ENCODE measurements at regions not wholly inside any gene's neighbourhood (a gene's known extent, or its start where the extent isn't known, plus 50 kb on each side); places are given as distances from the start of the nearest gene placed in this dataset.

GRCh38 chr6:128657181-128657580, 136.8 kb upstream of the PTPRK start:
- Histone ChIP-seq H3K36me3 (ENCODE audit: control insufficient read depth in 2 of 3, insufficient read depth in 3 of 3, low read length in 3 of 3) (no peaks in the 10 kb centered on the region), H3K9me3 (ENCODE audit: control insufficient read depth in 2 of 3, insufficient read depth in 1 of 3, low read length in 3 of 3) (no peaks in the 10 kb centered on the region), H3K27ac (ENCODE audit: low read depth in 2 of 2, low read length in 2 of 2) (no peak overlapping the region), H3K27me3 (ENCODE audit: control insufficient read depth, insufficient read depth, low read length) (no peaks in the 10 kb centered on the region), H3K4me1 (ENCODE audit: control insufficient read depth in 2 of 3, insufficient read depth in 2 of 3, low read depth in 1 of 3, low read length in 3 of 3) (no peaks in the 10 kb centered on the region), H3K4me3 (ENCODE audit: low read length in 3 of 3) (no peak overlapping the region), H3K9ac (ENCODE audit: low read length in 3 of 3) (no peak overlapping the region)
- FAIRE-seq, result no peak
- TF ChIP-seq CTCF (IDR thresholded peaks at IDR 0.05; ENCODE audit: borderline replicate concordance, extremely low read depth, insufficient read depth), result no peak
- DNase-seq, result no peak
- intact Hi-C loops (cut with DNase I), result no loop called here

- Histone ChIP-seq H3K36me3 (ENCODE audit: control insufficient read depth in 2 of 3, insufficient read depth in 3 of 3, low read length in 3 of 3) (no peaks in the 10 kb centered on the region), H3K4me1 (ENCODE audit: control insufficient read depth in 2 of 3, insufficient read depth in 2 of 3, low read depth in 1 of 3, low read length in 3 of 3) (no peaks in the 10 kb centered on the region), H3K4me3 (ENCODE audit: low read length in 3 of 3) (no peak overlapping the region), H3K9me3 (ENCODE audit: control insufficient read depth in 2 of 3, insufficient read depth in 1 of 3, low read length in 3 of 3) (no peaks in the 10 kb centered on the region), H3K9ac (ENCODE audit: low read length in 3 of 3) (no peak overlapping the region), H3K27me3 (ENCODE audit: control insufficient read depth, insufficient read depth, low read length) (no peaks in the 10 kb centered on the region), H3K27ac (ENCODE audit: low read depth in 2 of 2, low read length in 2 of 2) (no peak overlapping the region)
- DNase-seq (no peak), FAIRE-seq (no peak)
- intact Hi-C loops (cut with DNase I), result no loop called here
- TF ChIP-seq CTCF (IDR thresholded peaks at IDR 0.05; ENCODE audit: borderline replicate concordance, extremely low read depth, insufficient read depth), result no peak
These were observed 135.6 kb upstream of the PTPRK start for GRCh38 chr6:128655978-128656498.

- H3K9me3 ChIP-seq (ENCODE audit: control insufficient read depth in 2 of 3, insufficient read depth in 1 of 3, low read length in 3 of 3), result no peaks in the 10 kb centered on the region
- intact Hi-C loops (cut with DNase I), result no loop called here
- H3K27ac ChIP-seq (ENCODE audit: low read depth in 2 of 2, low read length in 2 of 2), result no peak overlapping the region
- H3K4me1 ChIP-seq (ENCODE audit: control insufficient read depth in 2 of 3, insufficient read depth in 2 of 3, low read depth in 1 of 3, low read length in 3 of 3), result no peaks in the 10 kb centered on the region
- H3K9ac ChIP-seq (ENCODE audit: low read length in 3 of 3), result no peak overlapping the region
- no peak for TF ChIP-seq CTCF (IDR thresholded peaks at IDR 0.05; ENCODE audit: borderline replicate concordance, extremely low read depth, insufficient read depth)
- no peak for DNase-seq
- no peaks in the 10 kb centered on the region for H3K36me3 ChIP-seq (ENCODE audit: control insufficient read depth in 2 of 3, insufficient read depth in 3 of 3, low read length in 3 of 3)
- no peak for FAIRE-seq
- H3K27me3 ChIP-seq (ENCODE audit: control insufficient read depth, insufficient read depth, low read length), result no peaks in the 10 kb centered on the region
- H3K4me3 ChIP-seq (ENCODE audit: low read length in 3 of 3), result no peak overlapping the region
These were observed 127.7 kb upstream of the PTPRK start for GRCh38 chr6:128648022-128648598.

- Histone ChIP-seq H3K36me3 (ENCODE audit: control insufficient read depth in 2 of 3, insufficient read depth in 3 of 3, low read length in 3 of 3) (no peaks in the 10 kb centered on the region), H3K27me3 (ENCODE audit: control insufficient read depth, insufficient read depth, low read length) (no peaks in the 10 kb centered on the region), H3K9ac (ENCODE audit: low read length in 3 of 3) (no peak overlapping the region), H3K4me3 (ENCODE audit: low read length in 3 of 3) (no peak overlapping the region), H3K4me1 (ENCODE audit: control insufficient read depth in 2 of 3, insufficient read depth in 2 of 3, low read depth in 1 of 3, low read length in 3 of 3) (no peaks in the 10 kb centered on the region), H3K27ac (ENCODE audit: low read depth in 2 of 2, low read length in 2 of 2) (no peak overlapping the region), H3K9me3 (ENCODE audit: control insufficient read depth in 2 of 3, insufficient read depth in 1 of 3, low read length in 3 of 3) (no peaks in the 10 kb centered on the region)
- FAIRE-seq (no peak), DNase-seq (no peak)
- intact Hi-C loops (cut with DNase I), result no loop called here
- no peak for TF ChIP-seq CTCF (IDR thresholded peaks at IDR 0.05; ENCODE audit: borderline replicate concordance, extremely low read depth, insufficient read depth)
These were observed 121.7 kb upstream of the PTPRK start for GRCh38 chr6:128642132-128642531.

Data from kidney (tissue), 13 donors.